ENCODE measurements at regions not wholly inside any gene's neighbourhood (a gene's known extent, or its start where the extent isn't known, plus 50 kb on each side); places are given as distances from the start of the nearest gene placed in this dataset.

- no peak overlapping the region for H2BK5ac ChIP-seq (ENCODE audit: low read depth, low read length)
- H3K79me1 ChIP-seq (ENCODE audit: low read depth, low read length) = no peaks in the 10 kb centered on the region
- no peak overlapping the region for H2BK12ac ChIP-seq (ENCODE audit: low read depth, low read length)
- DNase-seq (ENCODE audit: low read depth in 1 of 2, low spot score in 2 of 2) (no peak), FAIRE-seq (no peak)
- CTCF ChIA-PET (ENCODE audit: partially characterized antibody) = interaction anchor here (1.6 kb wide), 1 partner anchor 28 kb away, joined by 5 read pairs; no protein-coding TSS in a partner anchor
- POLR2A ChIA-PET (ENCODE audit: partially characterized antibody) = no interaction called here
- H3K27ac ChIP-seq (ENCODE audit: low read depth, low read length) = no peak overlapping the region
- H3K4me1 ChIP-seq (replicated peaks in 1 of 4; ENCODE audit: control insufficient read depth in 3 of 4, insufficient read depth in 4 of 4, low read length in 3 of 4) = no peaks in the 10 kb centered on the region
- H2BK15ac ChIP-seq (ENCODE audit: low read length) = no peak overlapping the region
- H4K20me1 ChIP-seq (replicated peaks in 1 of 2; ENCODE audit: control insufficient read depth in 1 of 2, insufficient read depth in 2 of 2, low read length in 2 of 2) = no peaks in the 10 kb centered on the region
- no peaks in the 10 kb centered on the region for H3K23me2 ChIP-seq (ENCODE audit: low read depth, low read length)
- no peak overlapping the region for H4K91ac ChIP-seq (replicated peaks; ENCODE audit: insufficient read length, low read length)
- no peak overlapping the region for H2BK20ac ChIP-seq (ENCODE audit: low read length)
- no peak overlapping the region for H3K14ac ChIP-seq (ENCODE audit: insufficient read length)
- H2AK5ac ChIP-seq (ENCODE audit: low read depth, low read length) = no peak overlapping the region
- H3K4me3 ChIP-seq (ENCODE audit: extremely low read depth in 1 of 4, insufficient read depth in 2 of 4, low read depth in 3 of 4, low read length in 4 of 4) = no peak overlapping the region
- TF ChIP-seq JUN (IDR thresholded peaks at IDR 0.05; ENCODE audit: low read depth, low read length) (no peak), RAD21 (IDR thresholded peaks at IDR 0.05 in 1 of 2, conservative IDR thresholded peaks at IDR 0.05 in 1 of 2; ENCODE audit: low read depth in 2 of 2, low read length in 2 of 2) (no peak), TBP (IDR thresholded peaks at IDR 0.05; ENCODE audit: low read depth, low read length) (no peak), SP1 (IDR thresholded peaks at IDR 0.05; ENCODE audit: low read depth, low read length) (no peak), TCF12 (IDR thresholded peaks at IDR 0.05; ENCODE audit: low read depth, low read length) (no peak), MAX (IDR thresholded peaks at IDR 0.05) (no peak), EP300 (IDR thresholded peaks at IDR 0.05; ENCODE audit: borderline replicate concordance in 1 of 2, low read depth in 2 of 2, low read length in 2 of 2) (no peak)
- H3K79me2 ChIP-seq (ENCODE audit: control insufficient read depth in 1 of 2, insufficient read depth in 2 of 2, low read length in 2 of 2) = no peaks in the 10 kb centered on the region
- no peak overlapping the region for H3K23ac ChIP-seq (ENCODE audit: insufficient read length)
- no peaks in the 10 kb centered on the region; a peak in 1 of 4 replicates for H3K9me3 ChIP-seq (ENCODE audit: insufficient read depth in 2 of 2, low read depth in 1 of 2, low read length in 1 of 2)
- H3K56ac ChIP-seq (replicated peaks; ENCODE audit: insufficient read length, low read depth, low read length) = no peak overlapping the region
- no peaks in the 10 kb centered on the region for H3K36me3 ChIP-seq (ENCODE audit: control insufficient read depth in 2 of 4, insufficient read depth in 4 of 4, low read length in 3 of 4)
- H4K5ac ChIP-seq (ENCODE audit: insufficient read length, low read depth, low read length) = no peak overlapping the region
- no peak overlapping the region for H3K18ac ChIP-seq (ENCODE audit: extremely low read depth, low read length)
- H3K9ac ChIP-seq (replicated peaks in 1 of 4; ENCODE audit: extremely low read depth in 1 of 4, low read depth in 3 of 4, low read length in 3 of 4) = no peak overlapping the region
- no peak overlapping the region for H3K4ac ChIP-seq (replicated peaks; ENCODE audit: insufficient read length, low read depth, low read length)
- no peak overlapping the region for H4K8ac ChIP-seq (ENCODE audit: extremely low read depth, insufficient read depth, low read length)
- no peak overlapping the region for H2AFZ ChIP-seq (ENCODE audit: low read length)
- 88% methylated on average over 2 of the region's 2 CpGs; no CpG with 5 or more reads in 1 of the 2 experiments for WGBS, 2 experiments (ENCODE audit: extremely low coverage in 1 of 2, insufficient coverage in 1 of 2, insufficient read length in 1 of 2, insufficient replicate concordance in 2 of 2, low coverage in 1 of 2, low lambda C conversion rate in 2 of 2, missing lambda C conversion rate in 1 of 2)
- no peak overlapping the region for H3K4me2 ChIP-seq (ENCODE audit: insufficient read depth in 1 of 2, low read depth in 2 of 2, low read length in 2 of 2)
- peaks cover 0 to 1% (median 0%) of the 10 kb centered on the region in 4 experiments; a peak in 1 of 7 replicates for H3K27me3 ChIP-seq (replicated peaks in 1 of 4; ENCODE audit: control insufficient read depth in 3 of 4, extremely low read depth in 1 of 4, insufficient read depth in 3 of 4, low read length in 3 of 4)
- no peak overlapping the region for H2BK120ac ChIP-seq (replicated peaks; ENCODE audit: low read depth, low read length)
Observed at GRCh38 chr18:67132919-67133318, 383.6 kb downstream of the DSEL start.

Data from H1 (cell line).